ENCODE measurements at regions not wholly inside any gene's neighbourhood (a gene's known extent, or its start where the extent isn't known, plus 50 kb on each side); places are given as distances from the start of the nearest gene placed in this dataset.

GRCh38 chr5:33339413-33339812 lies 101.4 kb upstream of the TARS1 start:
- TF ChIP-seq POLR2AphosphoS5 (IDR thresholded peaks at IDR 0.05) = no peak
- no peak for TF ChIP-seq CTCF (IDR thresholded peaks at IDR 0.05)
- no peak for TF ChIP-seq POLR2A (IDR thresholded peaks at IDR 0.05; ENCODE audit: low read depth)
- TF ChIP-seq EP300 (IDR thresholded peaks at IDR 0.05) = no peak

Measured in esophagus muscularis mucosa (tissue), 4 donors.